ENCODE measurements at regions not wholly inside any gene's neighbourhood (a gene's known extent, or its start where the extent isn't known, plus 50 kb on each side); places are given as distances from the start of the nearest gene placed in this dataset.

GRCh38 chr14:30264161-30264560 is 294.8 kb upstream of the G2E3 start:
- DNase-seq (ENCODE audit: extremely low spot score): no peak
- intact Hi-C loops (cut with DNase I): no loop called here
- Histone ChIP-seq H3K4me1 (peaks cover 0 to 11% (median 3%) of the 10 kb centered on the region in 4 donors), H3K27ac (replicated peaks in 1 of 4) (no peak overlapping the region), H3K9me3 (no peaks in the 10 kb centered on the region), H3K4me3 (no peak overlapping the region), H3K36me3 (no peaks in the 10 kb centered on the region), H3K27me3 (no peaks in the 10 kb centered on the region)
- no peak for TF ChIP-seq CTCF (IDR thresholded peaks at IDR 0.05)
- TF ChIP-seq POLR2AphosphoS5 (IDR thresholded peaks at IDR 0.05): no peak
- no peak for TF ChIP-seq POLR2A (IDR thresholded peaks at IDR 0.05; ENCODE audit: low read depth)
- TF ChIP-seq EP300 (IDR thresholded peaks at IDR 0.05): no peak

GRCh38 chr14:30266290-30266689 is 292.7 kb upstream of the G2E3 start:
- Histone ChIP-seq H3K27ac (replicated peaks in 1 of 4) (no peak overlapping the region), H3K27me3 (no peaks in the 10 kb centered on the region), H3K4me1 (peaks cover 0 to 23% (median 15%) of the 10 kb centered on the region in 4 donors), H3K36me3 (no peaks in the 10 kb centered on the region), H3K4me3 (no peak overlapping the region), H3K9me3 (no peaks in the 10 kb centered on the region)
- 94% methylated on average over 3 of the region's 3 CpGs for WGBS
- DNase-seq (ENCODE audit: extremely low spot score): no peak
- TF ChIP-seq POLR2AphosphoS5 (IDR thresholded peaks at IDR 0.05) (no peak), POLR2A (IDR thresholded peaks at IDR 0.05; ENCODE audit: low read depth) (no peak), CTCF (IDR thresholded peaks at IDR 0.05) (no peak), EP300 (IDR thresholded peaks at IDR 0.05) (no peak)
- intact Hi-C loops (cut with DNase I): no loop called here

GRCh38 chr14:30267141-30267540 is 291.8 kb upstream of the G2E3 start:
- intact Hi-C loops (cut with DNase I): no loop called here
- TF ChIP-seq POLR2AphosphoS5 (IDR thresholded peaks at IDR 0.05) (no peak), CTCF (IDR thresholded peaks at IDR 0.05) (no peak), EP300 (IDR thresholded peaks at IDR 0.05) (no peak), POLR2A (IDR thresholded peaks at IDR 0.05; ENCODE audit: low read depth) (no peak)
- H3K36me3 ChIP-seq: no peaks in the 10 kb centered on the region
- H3K9me3 ChIP-seq: no peaks in the 10 kb centered on the region
- 63% methylated on average over 1 of the region's 1 CpG for WGBS
- no peak overlapping the region for H3K4me3 ChIP-seq
- no peak for DNase-seq (ENCODE audit: extremely low spot score)
- H3K4me1 ChIP-seq: peaks cover 0 to 27% (median 18%) of the 10 kb centered on the region in 4 donors
- no peaks in the 10 kb centered on the region for H3K27me3 ChIP-seq
- H3K27ac ChIP-seq (replicated peaks in 1 of 4): peak overlapping the region in 3 of 4 donors; percentile 20 to 56 (median 21)

- peak overlapping the region in 3 of 4 donors; percentile 30 to 46 (median 32) for H3K4me3 ChIP-seq
- H3K27me3 ChIP-seq: no peaks in the 10 kb centered on the region
- 51% methylated on average over 19 of the region's 29 CpGs for WGBS
- peaks cover 0 to 27% (median 18%) of the 10 kb centered on the region in 4 donors for H3K4me1 ChIP-seq
- H3K36me3 ChIP-seq: no peaks in the 10 kb centered on the region
- no peak for TF ChIP-seq POLR2A (IDR thresholded peaks at IDR 0.05; ENCODE audit: low read depth)
- peak in 1 of 2 donors; percentile 38 for TF ChIP-seq POLR2AphosphoS5 (IDR thresholded peaks at IDR 0.05)
- TF ChIP-seq EP300 (IDR thresholded peaks at IDR 0.05): no peak
- peak; percentile 69 to 89 (median 74) for TF ChIP-seq CTCF (IDR thresholded peaks at IDR 0.05)
- no peaks in the 10 kb centered on the region for H3K9me3 ChIP-seq
- intact Hi-C loops (cut with DNase I): loop anchor here (5.0 kb wide), 3 partner anchors 33 to 718 kb away; no protein-coding TSS in a partner anchor
- peak overlapping the region in 1 of 4 donors; percentile 31 for H3K27ac ChIP-seq (replicated peaks in 1 of 4)
- peak; percentile 94 for DNase-seq (ENCODE audit: extremely low spot score)
These were observed 288.5 kb upstream of the G2E3 start for GRCh38 chr14:30270200-30271161.

Measured in esophagus muscularis mucosa (tissue), 4 donors.